MM.1S (cell line): ENCODE measurements at regions not wholly inside any gene's neighbourhood (a gene's known extent, or its start where the extent isn't known, plus 50 kb on each side); places are given as distances from the start of the nearest gene placed in this dataset.
"Not testable (repeated sequence)": the region's sequence is repeated elsewhere in the genome, so short reads cannot be mapped to it uniquely, and the experiment has no call there.

ENCODE experiments used
- DNase-seq: peaks from one replicate; pipeline ENCODE4 v3.0.0-alpha.2; 2015
- H2AFZ ChIP-seq: fragments of 300-600 bp; sonication (generic); 2 replicates; pipeline ENCODE4 v1.6.0; 2016; ENCODE audit warnings: antibody characterized with exemption, low read length
- H3F3A ChIP-seq: fragments of 300-600 bp; sonication (generic); 2 replicates; pipeline ENCODE4 v1.6.1; 2016; ENCODE audit warnings: mild to moderate bottlenecking, antibody characterized with exemption, low read length, moderate library complexity, mixed read lengths; ENCODE audit not compliant: insufficient read depth
- H3K27ac ChIP-seq: fragments of 300-600 bp; sonication (generic); 2 replicates; pipeline ENCODE4 v1.5.1; 2016; ENCODE audit warnings: mild to moderate bottlenecking, low read length
- H3K27me3 ChIP-seq: fragments of 300-600 bp; sonication (generic); replicated peaks from 2 replicates; pipeline ENCODE4 v1.6.0; 2016; ENCODE audit warnings: low read length; ENCODE audit not compliant: insufficient read depth
- H3K36me3 ChIP-seq: fragments of 300-600 bp; sonication (generic); replicated peaks from 2 replicates; pipeline ENCODE4 v1.6.1; 2016; ENCODE audit warnings: mild to moderate bottlenecking, low read length, mixed read lengths; ENCODE audit not compliant: insufficient read depth
- H3K4me1 ChIP-seq: fragments of 300-600 bp; sonication (generic); 2 replicates; pipeline ENCODE4 v1.6.1; 2016; ENCODE audit warnings: low read length, mixed read lengths
- H3K4me2 ChIP-seq: fragments of 300-600 bp; sonication (generic); 2 replicates; pipeline ENCODE4 v1.6.0; 2016; ENCODE audit warnings: low read depth, low read length
- H3K4me3 ChIP-seq: fragments of 300-600 bp; sonication (generic); 2 replicates; pipeline ENCODE4 v1.5.1; 2016; ENCODE audit warnings: low read length, mixed read lengths
- H3K79me2 ChIP-seq: fragments of 300-600 bp; sonication (generic); 2 replicates; pipeline ENCODE4 v1.6.1; 2016; ENCODE audit warnings: mixed run types, low read length, mixed read lengths
- H3K9ac ChIP-seq: fragments of 300-600 bp; sonication (generic); 2 replicates; pipeline ENCODE4 v1.6.1; 2016; ENCODE audit warnings: low read length, mixed read lengths
- H3K9me2 ChIP-seq: fragments of 300-600 bp; sonication (generic); replicated peaks from 2 replicates; pipeline ENCODE4 v1.6.1; 2016; ENCODE audit warnings: mild to moderate bottlenecking, low read length, mixed read lengths; ENCODE audit not compliant: insufficient read depth
- H3K9me3 ChIP-seq: fragments of 300-600 bp; sonication (generic); replicated peaks from 2 replicates; pipeline ENCODE4 v1.6.1; 2016; ENCODE audit warnings: mild to moderate bottlenecking, low read length, mixed read lengths; ENCODE audit not compliant: insufficient read depth
- H4K20me1 ChIP-seq: fragments of 300-600 bp; sonication (generic); 2 replicates; pipeline ENCODE4 v1.6.1; 2016; ENCODE audit warnings: mild to moderate bottlenecking, low read length, moderate library complexity, mixed read lengths; ENCODE audit not compliant: insufficient read depth
- CTCF ChIP-seq: fragments of 300-600 bp; sonication (generic); IDR thresholded peaks from 2 replicates; pipeline ENCODE4 v1.5.1; 2016; ENCODE audit warnings: antibody characterized with exemption, low read length, mixed read lengths
- EZH2 ChIP-seq: fragments of 300-600 bp; sonication (generic); optimal IDR thresholded peaks from 2 replicates; pipeline ENCODE3; 2017; ENCODE audit warnings: low read depth, mild to moderate bottlenecking, antibody characterized with exemption, low read length, mixed read lengths
- EZH2phosphoT487 ChIP-seq: fragments of 300-600 bp; sonication (generic); IDR thresholded peaks from 2 replicates; pipeline ENCODE4 v1.6.1; 2018; ENCODE audit warnings: antibody characterized with exemption, low read length

- Histone ChIP-seq H3K4me1 (no peaks in the 10 kb centered on the region), H3K4me2 (no peak overlapping the region), H3K27ac (no peak overlapping the region), H3K79me2 (no peaks in the 10 kb centered on the region), H3K27me3 (no peaks in the 10 kb centered on the region), H3K9ac (no peak overlapping the region), H2AFZ (no peak overlapping the region), H3K9me2 (no peaks in the 10 kb centered on the region), H3K9me3 (no peaks in the 10 kb centered on the region), H3K36me3 (no peaks in the 10 kb centered on the region), H3F3A (no peaks in the 10 kb centered on the region), H3K4me3 (no peak overlapping the region), H4K20me1 (no peaks in the 10 kb centered on the region)
- no peak for DNase-seq
- no peak for TF ChIP-seq CTCF
- TF ChIP-seq EZH2phosphoT487: no peak
- TF ChIP-seq EZH2: no peak
Observed at GRCh38 chr6:167479301-167479700, 154.4 kb downstream of the TTLL2 start.

GRCh38 chr6:167479901-167480648 is 155.2 kb downstream of the TTLL2 start:
- Histone ChIP-seq H3K4me2 (no peak overlapping the region), H3K9ac (no peak overlapping the region)
- DNase-seq: no peak

GRCh38 chr6:167481307-167481926 is 156.5 kb downstream of the TTLL2 start:
- no peaks in the 10 kb centered on the region for H3K9me3 ChIP-seq
- H2AFZ ChIP-seq: no peak overlapping the region
- no peaks in the 10 kb centered on the region for H4K20me1 ChIP-seq
- no peaks in the 10 kb centered on the region for H3K79me2 ChIP-seq
- no peak for DNase-seq
- H3K27me3 ChIP-seq: no peaks in the 10 kb centered on the region
- H3F3A ChIP-seq: no peaks in the 10 kb centered on the region
- no peak overlapping the region for H3K4me3 ChIP-seq
- H3K4me2 ChIP-seq: no peak overlapping the region
- no peaks in the 10 kb centered on the region for H3K9me2 ChIP-seq
- no peak overlapping the region for H3K9ac ChIP-seq
- H3K27ac ChIP-seq: no peak overlapping the region
- no peak for TF ChIP-seq EZH2phosphoT487
- TF ChIP-seq EZH2: no peak
- no peak for TF ChIP-seq CTCF
- no peaks in the 10 kb centered on the region for H3K4me1 ChIP-seq
- no peaks in the 10 kb centered on the region for H3K36me3 ChIP-seq

More at GRCh38 chr6:167479901-167480648, 155.2 kb downstream of the TTLL2 start:
- no peaks in the 10 kb centered on the region for H3K4me1 ChIP-seq
- H2AFZ ChIP-seq: no peak overlapping the region
- no peaks in the 10 kb centered on the region for H3K79me2 ChIP-seq
- no peak overlapping the region for H3K27ac ChIP-seq
- no peaks in the 10 kb centered on the region for H4K20me1 ChIP-seq
- H3K36me3 ChIP-seq: no peaks in the 10 kb centered on the region
- no peak overlapping the region for H3K4me3 ChIP-seq
- H3K27me3 ChIP-seq: no peaks in the 10 kb centered on the region
- no peaks in the 10 kb centered on the region for H3F3A ChIP-seq
- no peak for TF ChIP-seq EZH2phosphoT487
- no peak for TF ChIP-seq CTCF
- no peak for TF ChIP-seq EZH2
- H3K9me2 ChIP-seq: no peaks in the 10 kb centered on the region
- no peaks in the 10 kb centered on the region for H3K9me3 ChIP-seq

GRCh38 chr6:167482801-167483200 is 157.9 kb downstream of the TTLL2 start:
- DNase-seq, H3K4me1 ChIP-seq, H3K9me3 ChIP-seq, H3K79me2 ChIP-seq, H2AFZ ChIP-seq, H3F3A ChIP-seq, H3K27me3 ChIP-seq, H4K20me1 ChIP-seq, H3K27ac ChIP-seq, H3K4me3 ChIP-seq, H3K9ac ChIP-seq, H3K9me2 ChIP-seq, H3K36me3 ChIP-seq, H3K4me2 ChIP-seq: not testable (repeated sequence)
